Gastrocnemius medialis (tissue), 4 donors: ENCODE measurements at regions not wholly inside any gene's neighbourhood (a gene's known extent, or its start where the extent isn't known, plus 50 kb on each side); places are given as distances from the start of the nearest gene placed in this dataset.

Source experiments
- POLR2A ChIP-seq, 2 donors: fragments of 450-650 bp; IDR thresholded peaks; one replicate each; pipeline ENCODE4 v1.6.1; 2017; ENCODE audit warnings: antibody characterized with exemption in 2 of 2, mild to moderate bottlenecking in 2 of 2, moderate library complexity in 2 of 2
- TF ChIP-seq, protein P1 (sequence below), 5 experiments: fragments of 450-650 bp in 3 of 5; fragments of 200-600 bp in 2 of 5; sonication (generic) in 2 of 5; IDR thresholded peaks in 4 of 5; conservative IDR thresholded peaks in 1 of 5; 1 replicate in 4 of 5; 2 replicates in 1 of 5; pipeline ENCODE4 v1.5.1; 2016 to 2019; ENCODE audit warnings: antibody characterized with exemption in 5 of 5, mild to moderate bottlenecking in 3 of 5, moderate library complexity in 3 of 5

DNA sequence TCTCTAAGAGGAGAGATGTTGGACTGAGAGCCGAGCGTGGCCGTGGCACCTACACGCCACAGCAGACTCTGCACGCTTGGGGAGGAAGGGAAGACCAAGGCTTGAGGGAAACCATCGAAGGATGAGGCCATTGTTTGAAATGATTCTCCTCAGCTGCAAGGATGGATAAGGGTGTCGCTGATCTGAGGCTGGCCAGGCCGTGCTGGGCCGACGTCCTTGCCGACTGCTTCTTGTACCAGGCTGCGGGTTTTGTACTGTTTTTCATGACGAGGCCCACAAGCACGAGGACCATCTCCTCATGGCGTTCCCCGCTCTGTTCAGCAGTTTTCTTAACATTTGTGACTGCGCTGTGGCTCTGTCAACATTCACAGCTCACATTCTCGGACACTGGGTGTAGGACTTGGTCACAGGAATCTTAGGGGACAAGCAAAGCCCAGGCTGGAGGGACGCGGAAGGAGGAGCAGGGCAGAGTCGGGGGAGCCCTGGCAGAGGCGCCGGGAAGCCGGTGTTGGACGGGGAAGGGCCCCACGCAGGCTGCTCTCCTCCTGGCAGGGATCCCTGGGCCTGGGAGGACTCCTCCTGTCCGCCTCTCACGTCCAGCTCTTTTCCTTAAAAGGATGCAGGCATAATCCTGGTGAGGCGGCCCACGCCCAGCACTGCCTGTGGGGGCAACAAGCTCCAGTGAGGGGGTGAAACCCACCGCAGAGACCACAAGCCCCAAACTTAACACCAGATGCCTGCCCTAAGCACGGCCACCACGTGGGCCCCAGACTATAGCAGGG is 259.0 kb upstream of the SALL3 start:
- TF ChIP-seq, protein P1, sequence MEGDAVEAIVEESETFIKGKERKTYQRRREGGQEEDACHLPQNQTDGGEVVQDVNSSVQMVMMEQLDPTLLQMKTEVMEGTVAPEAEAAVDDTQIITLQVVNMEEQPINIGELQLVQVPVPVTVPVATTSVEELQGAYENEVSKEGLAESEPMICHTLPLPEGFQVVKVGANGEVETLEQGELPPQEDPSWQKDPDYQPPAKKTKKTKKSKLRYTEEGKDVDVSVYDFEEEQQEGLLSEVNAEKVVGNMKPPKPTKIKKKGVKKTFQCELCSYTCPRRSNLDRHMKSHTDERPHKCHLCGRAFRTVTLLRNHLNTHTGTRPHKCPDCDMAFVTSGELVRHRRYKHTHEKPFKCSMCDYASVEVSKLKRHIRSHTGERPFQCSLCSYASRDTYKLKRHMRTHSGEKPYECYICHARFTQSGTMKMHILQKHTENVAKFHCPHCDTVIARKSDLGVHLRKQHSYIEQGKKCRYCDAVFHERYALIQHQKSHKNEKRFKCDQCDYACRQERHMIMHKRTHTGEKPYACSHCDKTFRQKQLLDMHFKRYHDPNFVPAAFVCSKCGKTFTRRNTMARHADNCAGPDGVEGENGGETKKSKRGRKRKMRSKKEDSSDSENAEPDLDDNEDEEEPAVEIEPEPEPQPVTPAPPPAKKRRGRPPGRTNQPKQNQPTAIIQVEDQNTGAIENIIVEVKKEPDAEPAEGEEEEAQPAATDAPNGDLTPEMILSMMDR (IDR thresholded peaks at IDR 0.05 in 4 of 5, conservative IDR thresholded peaks at IDR 0.05 in 1 of 5): no peak
- no peak for TF ChIP-seq POLR2A (IDR thresholded peaks at IDR 0.05)
